ENCODE measurements at regions not wholly inside any gene's neighbourhood (a gene's known extent, or its start where the extent isn't known, plus 50 kb on each side); places are given as distances from the start of the nearest gene placed in this dataset.

DNA sequence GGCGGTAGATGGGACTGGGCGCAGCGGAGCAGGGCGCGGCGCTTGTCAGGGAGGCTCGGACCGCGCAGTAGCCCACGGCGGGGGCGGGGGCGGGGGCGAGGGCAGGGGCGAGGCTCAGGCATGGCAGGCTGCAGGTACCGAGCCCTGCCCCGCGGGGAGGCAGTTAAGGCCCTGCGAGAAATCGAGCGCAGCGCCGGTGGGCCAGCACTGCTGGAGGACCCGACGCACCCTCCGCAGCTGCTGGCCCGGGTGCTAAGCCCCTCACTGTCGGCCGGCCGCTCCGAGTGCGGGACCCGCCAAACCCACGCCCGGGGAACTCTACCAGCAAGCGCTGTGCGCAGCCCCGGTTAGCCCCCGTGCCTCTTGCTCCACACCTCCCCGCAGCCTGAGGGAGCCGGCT, 90.2 kb upstream of the RPL38 start:
- TF ChIP-seq, protein P1, sequence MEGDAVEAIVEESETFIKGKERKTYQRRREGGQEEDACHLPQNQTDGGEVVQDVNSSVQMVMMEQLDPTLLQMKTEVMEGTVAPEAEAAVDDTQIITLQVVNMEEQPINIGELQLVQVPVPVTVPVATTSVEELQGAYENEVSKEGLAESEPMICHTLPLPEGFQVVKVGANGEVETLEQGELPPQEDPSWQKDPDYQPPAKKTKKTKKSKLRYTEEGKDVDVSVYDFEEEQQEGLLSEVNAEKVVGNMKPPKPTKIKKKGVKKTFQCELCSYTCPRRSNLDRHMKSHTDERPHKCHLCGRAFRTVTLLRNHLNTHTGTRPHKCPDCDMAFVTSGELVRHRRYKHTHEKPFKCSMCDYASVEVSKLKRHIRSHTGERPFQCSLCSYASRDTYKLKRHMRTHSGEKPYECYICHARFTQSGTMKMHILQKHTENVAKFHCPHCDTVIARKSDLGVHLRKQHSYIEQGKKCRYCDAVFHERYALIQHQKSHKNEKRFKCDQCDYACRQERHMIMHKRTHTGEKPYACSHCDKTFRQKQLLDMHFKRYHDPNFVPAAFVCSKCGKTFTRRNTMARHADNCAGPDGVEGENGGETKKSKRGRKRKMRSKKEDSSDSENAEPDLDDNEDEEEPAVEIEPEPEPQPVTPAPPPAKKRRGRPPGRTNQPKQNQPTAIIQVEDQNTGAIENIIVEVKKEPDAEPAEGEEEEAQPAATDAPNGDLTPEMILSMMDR (IDR thresholded peaks at IDR 0.05) = no peak
- H3K4me3 Mint-ChIP-seq = no peak overlapping the region
- Histone ChIP-seq H3K9me3 (ENCODE audit: control insufficient read depth in 1 of 2, insufficient read depth in 1 of 2, low read length in 2 of 2) (peaks cover 0 to 15% of the 10 kb centered on the region in 2 experiments), H3K36me3 (ENCODE audit: insufficient read depth, low read length) (no peaks in the 10 kb centered on the region), H3K27me3 (ENCODE audit: control insufficient read depth in 1 of 2, insufficient read depth in 2 of 2, low read length in 2 of 2) (peaks cover 0 to 21% of the 10 kb centered on the region in 2 experiments), H3K4me1 (ENCODE audit: insufficient read depth, low read length) (no peaks in the 10 kb centered on the region), H3K27ac (ENCODE audit: low read depth in 1 of 2, low read length in 2 of 2) (no peak overlapping the region), H3K4me3 (ENCODE audit: low read length) (no peak overlapping the region)
- ATAC-seq (ENCODE audit: poor library complexity) = no peak
- peaks cover 12% of the 10 kb centered on the region for H3K27me3 Mint-ChIP-seq
- H3K27ac Mint-ChIP-seq = no peak overlapping the region
- H3K4me1 Mint-ChIP-seq (ENCODE audit: low read depth) = no peaks in the 10 kb centered on the region
- POLR2A ChIA-PET = no interaction called here
- no peaks in the 10 kb centered on the region for H3K9me3 Mint-ChIP-seq
- intact Hi-C loops (cut with DNase I, micrococcal nuclease) = no loop called here
- no peak for DNase-seq
- H3K36me3 Mint-ChIP-seq (ENCODE audit: low read depth) = no peaks in the 10 kb centered on the region
- CTCF ChIA-PET = no interaction called here

DNA sequence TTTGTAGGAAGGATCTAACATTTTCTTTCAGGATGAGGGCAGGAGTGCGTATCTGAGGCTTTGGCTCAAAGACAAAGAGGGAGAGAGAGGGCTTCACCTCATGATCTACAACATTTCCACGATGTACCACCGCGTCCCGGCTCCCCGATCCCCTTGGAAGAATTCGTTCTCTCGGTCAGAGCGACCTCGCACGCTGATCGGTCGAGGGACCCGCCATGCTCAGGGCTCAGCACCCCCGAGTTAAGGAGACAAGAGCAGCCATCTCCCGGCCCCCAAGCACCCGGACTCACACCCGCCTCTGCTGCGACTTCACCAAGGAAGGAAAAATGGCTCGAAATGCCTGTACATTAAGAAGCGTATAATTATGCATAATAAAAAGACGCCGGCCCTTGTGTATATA, 89.5 kb upstream of the RPL38 start:
- POLR2A ChIA-PET = no interaction called here
- Mint-ChIP-seq H3K4me1 (ENCODE audit: low read depth) (no peaks in the 10 kb centered on the region), H3K27ac (no peak overlapping the region), H3K9me3 (no peaks in the 10 kb centered on the region), H3K27me3 (peaks cover 12% of the 10 kb centered on the region), H3K36me3 (ENCODE audit: low read depth) (no peaks in the 10 kb centered on the region), H3K4me3 (no peak overlapping the region)
- H3K4me3 ChIP-seq (ENCODE audit: low read length) = no peak overlapping the region
- CTCF ChIA-PET = no interaction called here
- no peaks in the 10 kb centered on the region for H3K36me3 ChIP-seq (ENCODE audit: insufficient read depth, low read length)
- no peaks in the 10 kb centered on the region for H3K4me1 ChIP-seq (ENCODE audit: insufficient read depth, low read length)
- peaks cover 0 to 21% of the 10 kb centered on the region in 2 experiments for H3K27me3 ChIP-seq (ENCODE audit: control insufficient read depth in 1 of 2, insufficient read depth in 2 of 2, low read length in 2 of 2)
- TF ChIP-seq, protein P1 (IDR thresholded peaks at IDR 0.05) = no peak
- peaks cover 0 to 12% of the 10 kb centered on the region in 2 experiments for H3K9me3 ChIP-seq (ENCODE audit: control insufficient read depth in 1 of 2, insufficient read depth in 1 of 2, low read length in 2 of 2)
- intact Hi-C loops (cut with DNase I, micrococcal nuclease) = no loop called here
- ATAC-seq (ENCODE audit: poor library complexity) (no peak), DNase-seq (no peak)
- H3K27ac ChIP-seq (ENCODE audit: low read depth in 1 of 2, low read length in 2 of 2) = no peak overlapping the region

DNA sequence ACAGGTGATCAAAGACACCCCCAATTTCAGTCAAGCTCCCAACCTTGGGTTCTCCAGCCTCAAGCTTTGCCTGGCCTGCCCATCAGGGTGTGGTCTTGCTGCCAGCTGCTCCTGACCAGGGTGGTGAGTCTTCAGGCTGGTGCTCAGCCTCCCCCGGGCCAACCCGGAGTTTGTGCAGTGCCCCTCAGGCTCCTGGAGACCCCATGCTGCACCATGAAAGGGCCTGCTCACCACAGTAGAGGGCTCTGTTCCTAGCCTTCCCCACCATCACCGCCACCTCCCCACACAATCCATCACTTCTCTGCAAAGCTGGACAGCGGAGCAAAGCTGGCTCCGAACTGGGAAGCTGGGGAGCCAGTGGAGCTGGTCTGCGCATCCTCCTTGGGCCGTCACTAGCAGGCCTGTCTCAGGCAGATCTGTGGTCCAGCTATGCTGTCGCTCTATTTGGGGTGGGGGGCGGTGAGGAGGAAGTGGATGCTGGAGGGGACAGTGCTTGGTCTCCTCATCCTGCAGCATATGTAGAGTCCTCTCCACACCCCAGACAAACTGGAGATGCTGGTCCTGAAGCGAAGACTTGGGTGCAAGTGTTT, 88.5 kb upstream of the RPL38 start:
- H3K4me3 ChIP-seq (ENCODE audit: low read length) = no peak overlapping the region
- CTCF ChIA-PET = no interaction called here
- no peak for ATAC-seq (ENCODE audit: poor library complexity)
- Mint-ChIP-seq H3K4me1 (ENCODE audit: low read depth) (no peaks in the 10 kb centered on the region), H3K27ac (no peak overlapping the region), H3K27me3 (peaks cover 16% of the 10 kb centered on the region), H3K4me3 (no peak overlapping the region), H3K36me3 (ENCODE audit: low read depth) (no peaks in the 10 kb centered on the region), H3K9me3 (no peaks in the 10 kb centered on the region)
- no peak for DNase-seq
- H3K27ac ChIP-seq (ENCODE audit: low read depth in 1 of 2, low read length in 2 of 2) = no peak overlapping the region
- no peaks in the 10 kb centered on the region for H3K36me3 ChIP-seq (ENCODE audit: insufficient read depth, low read length)
- peaks cover 0 to 21% of the 10 kb centered on the region in 2 experiments for H3K27me3 ChIP-seq (ENCODE audit: control insufficient read depth in 1 of 2, insufficient read depth in 2 of 2, low read length in 2 of 2)
- TF ChIP-seq, protein P1 (IDR thresholded peaks at IDR 0.05) = no peak
- H3K9me3 ChIP-seq (ENCODE audit: control insufficient read depth in 1 of 2, insufficient read depth in 1 of 2, low read length in 2 of 2) = peaks cover 0 to 12% of the 10 kb centered on the region in 2 experiments
- H3K4me1 ChIP-seq (ENCODE audit: insufficient read depth, low read length) = no peaks in the 10 kb centered on the region
- intact Hi-C loops (cut with DNase I, micrococcal nuclease) = no loop called here
- POLR2A ChIA-PET = no interaction called here

Data from CD4-positive, alpha-beta T cell (primary cell).